HAP-1 (cell line): ENCODE measurements at regions not wholly inside any gene's neighbourhood (a gene's known extent, or its start where the extent isn't known, plus 50 kb on each side); places are given as distances from the start of the nearest gene placed in this dataset.
"Not testable (repeated sequence)": the region's sequence is repeated elsewhere in the genome, so short reads cannot be mapped to it uniquely, and the experiment has no call there.

Experiments
- DNase-seq, 2 experiments: peaks; one replicate each; pipeline ENCODE4 v3.0.0-alpha.2; 2016 to 2020; ENCODE audit warnings: low spot score in 2 of 2
- H3K27me3 ChIP-seq: fragments of 250-450 bp; sonication (Bioruptor Pico); 2 replicates; pipeline ENCODE4 v1.5.1; 2020; ENCODE audit warnings: low read depth, mild to moderate bottlenecking, moderate library complexity
- H3K36me3 ChIP-seq: fragments of 250-450 bp; sonication (Bioruptor Pico); replicated peaks from 2 replicates; pipeline ENCODE4 v1.5.1; 2020; ENCODE audit warnings: mild to moderate bottlenecking
- H3K4me1 ChIP-seq: fragments of 250-450 bp; sonication (Bioruptor Pico); 2 replicates; pipeline ENCODE4 v1.5.1; 2020; ENCODE audit warnings: mild to moderate bottlenecking
- H3K4me3 ChIP-seq: fragments of 250-450 bp; sonication (Bioruptor Pico); 2 replicates; pipeline ENCODE4 v1.5.1; 2020; ENCODE audit warnings: mild to moderate bottlenecking, moderate library complexity
- H3K9me3 ChIP-seq: fragments of 250-450 bp; sonication (Bioruptor Pico); 2 replicates; pipeline ENCODE4 v1.5.1; 2020; ENCODE audit warnings: mild to moderate bottlenecking, moderate library complexity
- in situ Hi-C: fragments of 300-500 bp; cut with MboI; formaldehyde crosslinking; loops from 3 replicates; pipeline ENCODE4 v1.14.3; 2020; ENCODE audit warnings: low sequenced_read_pairs, inconsistent platforms, mixed read lengths

DNA sequence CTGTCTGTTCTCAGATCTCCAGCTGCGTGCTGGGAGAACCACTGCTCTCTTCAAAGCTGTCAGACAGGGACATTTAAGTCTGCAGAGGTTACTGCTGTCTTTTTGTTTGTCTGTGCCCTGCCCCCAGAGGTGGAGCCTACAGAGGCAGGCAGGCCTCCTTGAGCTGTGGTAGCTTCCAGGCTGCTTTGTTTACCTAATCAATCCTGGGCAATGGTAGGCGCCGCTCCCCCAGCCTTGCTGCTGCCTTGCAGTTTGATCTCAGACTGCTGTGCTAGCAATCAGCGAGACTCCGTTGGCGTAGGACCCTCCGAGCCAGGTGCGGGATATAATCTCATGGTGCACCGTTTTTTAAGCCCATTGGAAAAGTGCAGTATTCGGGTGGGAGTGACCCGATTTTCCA, 1240.0 kb downstream of the EFNA5 start:
- H3K4me3 ChIP-seq, H3K4me1 ChIP-seq, H3K9me3 ChIP-seq, H3K36me3 ChIP-seq, H3K27me3 ChIP-seq, DNase-seq, in situ Hi-C loops: not testable (repeated sequence)

GRCh38 chr5:106423109-106423897, 1247.4 kb downstream of the EFNA5 start:
- Histone ChIP-seq H3K9me3 (no peaks in the 10 kb centered on the region; the same call in 1 of the 2 replicates), H3K4me3 (no peak overlapping the region), H3K4me1 (no peaks in the 10 kb centered on the region), H3K27me3 (no peaks in the 10 kb centered on the region), H3K36me3 (no peaks in the 10 kb centered on the region)
- in situ Hi-C loops: no loop called here
- no peak for DNase-seq

DNA sequence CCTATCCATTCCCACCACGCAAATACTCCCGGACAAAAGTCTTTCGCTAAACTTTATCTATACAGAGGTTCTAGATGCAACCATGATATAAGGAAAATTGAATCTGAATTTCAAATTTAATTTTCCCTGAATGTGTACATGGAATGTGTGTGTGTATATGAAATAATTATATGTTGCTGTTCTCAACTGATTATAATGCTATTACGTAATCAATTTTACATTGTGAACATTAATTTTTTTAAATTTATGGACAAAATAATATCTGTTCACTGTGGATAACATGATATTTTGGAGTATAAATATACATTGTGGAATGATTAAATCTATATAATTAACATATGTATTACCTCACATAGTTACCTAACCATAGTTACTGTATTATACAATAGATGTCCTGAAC, 1250.6 kb downstream of the EFNA5 start:
- H3K4me3 ChIP-seq: no peak overlapping the region
- no peaks in the 10 kb centered on the region for H3K36me3 ChIP-seq
- no peaks in the 10 kb centered on the region; the same call in 1 of the 2 replicates for H3K9me3 ChIP-seq
- H3K4me1 ChIP-seq: no peaks in the 10 kb centered on the region
- in situ Hi-C loops: no loop called here
- DNase-seq: no peak
- no peaks in the 10 kb centered on the region for H3K27me3 ChIP-seq

DNA sequence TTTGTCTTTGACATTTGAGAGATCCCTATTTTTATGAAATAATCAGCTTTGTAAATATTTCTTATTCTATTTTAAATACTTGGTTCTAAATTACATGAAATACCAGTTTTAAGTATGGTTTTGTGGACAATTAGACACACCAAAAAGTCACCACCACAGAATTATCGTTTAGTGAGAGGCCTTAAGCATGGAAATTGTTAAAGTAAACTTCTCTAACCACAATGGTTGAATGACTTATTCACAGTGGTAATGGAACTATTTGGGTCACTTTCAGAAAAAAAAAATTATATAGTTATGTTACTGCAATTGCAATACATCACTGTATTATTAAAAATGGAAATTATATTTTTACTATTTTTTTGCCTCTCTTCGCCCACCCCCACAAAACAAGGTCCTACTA, 1252.5 kb downstream of the EFNA5 start:
- in situ Hi-C loops: no loop called here
- no peak overlapping the region for H3K4me3 ChIP-seq
- no peak for DNase-seq
- no peaks in the 10 kb centered on the region for H3K27me3 ChIP-seq
- no peaks in the 10 kb centered on the region for H3K36me3 ChIP-seq
- no peaks in the 10 kb centered on the region for H3K4me1 ChIP-seq
- H3K9me3 ChIP-seq: no peaks in the 10 kb centered on the region; the same call in 1 of the 2 replicates

DNA sequence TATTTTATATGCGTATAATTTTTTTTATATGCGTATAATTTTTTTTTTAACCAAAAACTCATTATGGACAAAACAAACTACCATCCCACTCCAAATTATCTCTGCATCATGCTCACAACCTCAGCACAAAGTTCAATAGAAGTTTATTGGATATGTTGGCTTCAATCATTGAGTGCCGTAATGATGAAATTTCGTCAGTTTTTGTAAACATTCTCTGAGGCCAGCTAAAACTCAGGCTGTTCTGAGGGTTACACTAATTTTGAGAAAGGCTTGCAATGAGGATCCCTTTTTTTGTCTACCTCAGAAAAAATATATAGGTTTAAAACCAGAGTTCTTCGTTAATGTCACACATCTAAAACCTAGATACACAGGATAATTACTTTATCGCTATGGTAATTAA, 1253.2 kb downstream of the EFNA5 start:
- Histone ChIP-seq H3K27me3 (no peaks in the 10 kb centered on the region), H3K36me3 (no peaks in the 10 kb centered on the region), H3K9me3 (no peaks in the 10 kb centered on the region; the same call in 1 of the 2 replicates), H3K4me1 (no peaks in the 10 kb centered on the region), H3K4me3 (no peak overlapping the region)
- DNase-seq: no peak
- in situ Hi-C loops: no loop called here

DNA sequence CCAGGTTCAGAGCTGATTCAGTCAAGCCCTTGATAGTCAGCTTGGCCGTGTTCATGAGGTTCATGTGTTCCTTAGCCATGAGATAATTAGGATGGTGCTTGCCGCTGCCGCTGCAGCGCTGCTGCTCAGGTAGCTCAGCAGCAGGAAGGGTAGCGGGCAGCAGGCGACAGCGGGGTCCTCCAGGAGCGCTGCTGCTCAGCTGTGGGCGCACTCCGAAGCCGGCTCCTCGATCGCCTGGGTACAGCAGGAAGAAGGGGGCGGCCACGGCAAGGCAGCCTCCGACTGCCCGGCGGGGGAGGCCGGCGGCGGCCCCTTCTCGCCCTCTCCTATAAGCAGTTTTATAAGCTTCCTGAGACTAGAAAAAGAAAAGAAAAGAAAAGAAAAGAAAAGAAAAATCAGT, 1253.6 kb downstream of the EFNA5 start:
- Histone ChIP-seq H3K9me3 (no peaks in the 10 kb centered on the region; the same call in 1 of the 2 replicates), H3K4me1 (no peaks in the 10 kb centered on the region), H3K4me3 (no peak overlapping the region), H3K36me3 (no peaks in the 10 kb centered on the region), H3K27me3 (no peaks in the 10 kb centered on the region)
- in situ Hi-C loops: no loop called here
- no peak for DNase-seq

DNA sequence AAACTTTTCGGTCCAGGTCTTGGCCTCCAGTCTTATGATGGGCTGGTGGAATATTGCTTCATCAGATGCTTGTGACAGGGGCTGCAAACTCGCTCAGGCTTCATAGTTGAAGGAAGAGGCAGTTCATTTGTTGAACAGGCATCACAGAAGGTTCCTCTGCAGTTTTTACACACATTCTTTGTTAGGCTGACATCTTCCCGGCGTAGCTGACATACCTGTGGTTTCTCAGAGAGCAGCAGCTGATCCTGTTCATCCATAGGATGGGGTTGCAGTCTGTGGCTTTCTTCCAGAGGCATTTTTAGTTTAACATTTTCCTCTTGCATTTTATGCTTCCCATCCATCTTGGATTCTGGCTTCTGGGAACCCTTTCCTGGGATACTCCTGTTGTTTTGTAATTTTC, 1255.2 kb downstream of the EFNA5 start:
- Histone ChIP-seq H3K27me3 (no peaks in the 10 kb centered on the region), H3K36me3 (no peaks in the 10 kb centered on the region), H3K9me3 (no peaks in the 10 kb centered on the region), H3K4me1 (no peaks in the 10 kb centered on the region), H3K4me3 (no peak overlapping the region)
- DNase-seq: no peak
- in situ Hi-C loops: no loop called here

- in situ Hi-C loops: no loop called here
- H3K4me3 ChIP-seq: no peak overlapping the region
- no peaks in the 10 kb centered on the region for H3K9me3 ChIP-seq
- no peaks in the 10 kb centered on the region for H3K27me3 ChIP-seq
- no peak for DNase-seq
- H3K4me1 ChIP-seq: no peaks in the 10 kb centered on the region
- no peaks in the 10 kb centered on the region for H3K36me3 ChIP-seq
Measured at GRCh38 chr5:106414342-106414741, 1256.4 kb downstream of the EFNA5 start.

GRCh38 chr5:106412606-106413005, 1258.1 kb downstream of the EFNA5 start:
- in situ Hi-C loops: no loop called here
- Histone ChIP-seq H3K4me3 (no peak overlapping the region), H3K36me3 (no peaks in the 10 kb centered on the region), H3K4me1 (no peaks in the 10 kb centered on the region), H3K9me3 (no peaks in the 10 kb centered on the region), H3K27me3 (no peaks in the 10 kb centered on the region)
- DNase-seq: no peak

DNA sequence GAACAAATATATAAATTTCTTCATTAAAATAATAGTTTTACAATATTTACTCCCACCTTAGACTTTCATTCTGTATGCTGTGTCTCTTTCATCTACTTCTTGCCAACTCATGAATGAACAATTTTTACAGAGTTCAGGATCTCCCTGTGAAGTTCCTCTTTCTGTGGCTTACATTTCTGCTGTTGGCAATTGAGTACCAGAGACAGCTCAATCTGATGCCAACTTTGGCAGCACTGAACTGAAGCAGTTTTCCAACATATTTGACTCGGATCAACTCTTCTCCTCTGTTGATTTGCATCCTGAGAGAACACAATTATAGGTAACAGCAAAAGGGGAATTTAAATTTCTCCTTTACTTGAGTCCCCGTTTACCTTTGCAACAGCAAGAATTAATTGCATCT, 1262.2 kb downstream of the EFNA5 start:
- in situ Hi-C loops: no loop called here
- Histone ChIP-seq H3K9me3 (no peaks in the 10 kb centered on the region), H3K36me3 (no peaks in the 10 kb centered on the region), H3K4me1 (no peaks in the 10 kb centered on the region), H3K27me3 (no peaks in the 10 kb centered on the region), H3K4me3 (no peak overlapping the region)
- DNase-seq: no peak

DNA sequence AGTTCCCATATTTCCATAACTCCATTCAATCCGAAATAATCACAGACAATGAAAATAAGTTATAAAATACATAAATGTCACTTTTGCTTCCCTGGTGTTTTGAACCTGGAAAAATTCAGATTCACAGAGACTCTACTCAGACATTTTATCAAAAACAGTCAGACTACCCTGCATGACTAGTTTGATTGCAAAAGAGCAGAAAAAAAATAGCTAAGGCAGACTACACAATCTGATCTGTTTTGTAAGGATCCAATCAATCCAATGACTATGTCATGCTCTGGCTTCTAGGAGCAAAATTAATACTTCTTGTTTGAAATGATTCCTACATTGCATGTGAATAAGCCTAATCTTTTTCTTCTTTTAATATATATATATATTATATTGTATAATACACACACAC, 1262.6 kb downstream of the EFNA5 start:
- no peaks in the 10 kb centered on the region for H3K27me3 ChIP-seq
- H3K36me3 ChIP-seq: no peaks in the 10 kb centered on the region
- in situ Hi-C loops: no loop called here
- H3K4me3 ChIP-seq: no peak overlapping the region
- H3K9me3 ChIP-seq: no peaks in the 10 kb centered on the region
- no peak for DNase-seq
- H3K4me1 ChIP-seq: no peaks in the 10 kb centered on the region

DNA sequence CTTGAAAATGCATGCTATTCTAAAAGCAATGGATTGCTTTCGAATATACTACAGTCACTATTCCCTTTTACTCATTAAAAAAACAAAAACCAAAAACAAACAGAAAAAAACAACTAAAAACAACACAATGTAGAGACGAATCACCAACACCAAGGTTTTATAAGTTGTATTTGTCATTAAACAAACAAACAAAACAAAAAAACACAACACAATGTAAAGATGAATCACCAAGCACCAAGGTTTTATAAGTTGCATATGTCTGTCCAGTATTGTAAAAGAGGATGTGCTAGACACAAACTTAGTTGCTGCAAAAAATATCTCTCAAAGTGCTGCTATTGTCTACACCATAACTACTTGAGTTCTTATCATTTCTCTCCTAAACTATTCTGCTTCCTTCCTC, 1269.2 kb downstream of the EFNA5 start:
- no peak for DNase-seq
- in situ Hi-C loops: no loop called here
- Histone ChIP-seq H3K36me3 (no peaks in the 10 kb centered on the region), H3K27me3 (no peaks in the 10 kb centered on the region), H3K4me1 (no peaks in the 10 kb centered on the region), H3K9me3 (no peaks in the 10 kb centered on the region), H3K4me3 (no peak overlapping the region)

GRCh38 chr5:106399391-106399790, 1271.3 kb downstream of the EFNA5 start:
- in situ Hi-C loops: no loop called here
- Histone ChIP-seq H3K4me3 (no peak overlapping the region), H3K27me3 (no peaks in the 10 kb centered on the region), H3K4me1 (no peaks in the 10 kb centered on the region), H3K9me3 (no peaks in the 10 kb centered on the region), H3K36me3 (no peaks in the 10 kb centered on the region)
- DNase-seq: no peak

DNA sequence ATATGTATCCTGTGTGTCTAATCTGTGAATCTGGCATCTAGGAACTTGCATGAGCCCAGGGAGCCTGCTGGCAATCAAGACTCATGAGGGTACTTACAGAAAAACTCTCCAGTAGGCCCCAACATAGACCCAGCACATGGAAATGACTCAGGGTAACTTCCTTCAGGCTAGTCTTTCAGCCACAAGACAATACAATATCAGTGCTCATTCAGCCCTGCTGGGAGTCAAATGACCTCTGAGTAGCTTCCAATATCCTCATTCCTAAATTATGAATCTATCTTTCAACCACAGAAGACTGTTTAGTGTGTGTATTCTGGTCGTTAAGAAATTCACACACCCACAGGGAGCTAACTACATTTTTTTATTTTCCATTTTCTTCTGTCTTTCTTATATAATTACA, 1273.0 kb downstream of the EFNA5 start:
- Histone ChIP-seq H3K27me3 (no peaks in the 10 kb centered on the region), H3K4me3 (no peak overlapping the region), H3K4me1 (no peaks in the 10 kb centered on the region), H3K9me3 (no peaks in the 10 kb centered on the region), H3K36me3 (no peaks in the 10 kb centered on the region)
- in situ Hi-C loops: no loop called here
- DNase-seq: no peak

- Histone ChIP-seq H3K27me3 (no peaks in the 10 kb centered on the region), H3K4me3 (no peak overlapping the region), H3K9me3 (no peaks in the 10 kb centered on the region), H3K36me3 (no peaks in the 10 kb centered on the region), H3K4me1 (no peaks in the 10 kb centered on the region)
- in situ Hi-C loops: no loop called here
- no peak for DNase-seq
Measured at GRCh38 chr5:106393276-106393675, 1277.5 kb downstream of the EFNA5 start.
